Activated CD4-positive, alpha-beta T cell treated with anti-CD3 and anti-CD28 coated beads, Interleukin-2, Interleukin-6, amounts not matched to agents 100 ng/mL and 50 ng/mL, durations not matched to agents 16 hours and 8 hours (primary cell): ENCODE measurements at regions not wholly inside any gene's neighbourhood (a gene's known extent, or its start where the extent isn't known, plus 50 kb on each side); places are given as distances from the start of the nearest gene placed in this dataset.

Experiments
- DNase-seq: peaks from one replicate; pipeline ENCODE4 v3.0.0-alpha.2; 2020

DNA sequence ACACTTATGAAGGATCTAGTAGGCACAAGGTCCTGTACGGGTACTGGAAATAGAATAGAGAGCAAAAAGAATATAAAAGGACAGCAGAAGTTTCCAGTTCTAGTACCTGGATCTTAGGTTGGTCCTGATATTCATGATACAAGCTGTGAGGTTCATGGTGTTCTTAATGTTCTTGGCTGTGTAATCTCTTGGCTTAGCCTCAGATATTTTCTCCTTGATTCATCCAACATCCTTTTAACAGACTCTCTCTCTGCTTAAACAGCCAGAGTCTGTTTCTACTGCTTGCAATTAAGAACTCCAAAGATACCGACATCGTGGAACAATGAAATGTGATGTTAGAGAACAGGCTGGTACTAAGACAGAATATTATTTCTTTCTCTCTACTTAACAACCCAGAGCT lies 49.9 kb downstream of the CNTN3 start:
- no peak for DNase-seq

DNA sequence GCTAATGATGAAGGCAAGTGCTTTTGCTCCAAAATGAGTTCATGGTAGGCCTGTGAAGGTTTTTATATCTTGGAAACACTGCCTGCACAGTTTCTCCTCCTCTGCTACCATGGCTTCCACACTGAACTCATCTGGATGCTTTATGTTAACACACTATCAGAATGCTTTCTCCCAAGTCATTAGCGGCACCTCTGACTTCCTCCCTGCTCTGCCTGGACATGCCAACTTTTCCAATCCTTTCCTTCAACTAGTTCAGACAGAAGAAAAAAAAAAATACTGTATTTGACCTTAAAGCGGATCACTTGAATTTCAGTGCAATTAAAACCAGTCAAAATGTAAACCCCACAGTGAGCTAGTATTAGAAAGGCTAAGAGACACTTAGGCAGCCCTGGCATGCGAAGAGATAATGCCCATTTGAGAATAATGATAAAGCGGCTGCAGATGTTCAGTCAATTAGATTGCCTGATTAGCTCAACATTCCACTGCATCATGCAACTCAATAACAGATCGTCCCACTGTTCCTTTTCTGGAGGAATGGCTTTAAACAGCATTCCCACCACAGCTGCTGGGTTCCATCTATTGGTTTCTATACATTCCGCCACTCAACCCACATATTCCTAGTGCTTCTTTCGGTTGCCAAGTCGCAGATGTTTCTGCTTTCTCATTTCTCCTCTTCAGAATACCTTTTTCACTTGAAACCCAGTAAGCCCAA lies 51.7 kb downstream of the CNTN3 start:
- DNase-seq: no peak

GRCh38 chr3:74561881-74562280 lies 52.6 kb downstream of the CNTN3 start:
- DNase-seq: no peak

DNA sequence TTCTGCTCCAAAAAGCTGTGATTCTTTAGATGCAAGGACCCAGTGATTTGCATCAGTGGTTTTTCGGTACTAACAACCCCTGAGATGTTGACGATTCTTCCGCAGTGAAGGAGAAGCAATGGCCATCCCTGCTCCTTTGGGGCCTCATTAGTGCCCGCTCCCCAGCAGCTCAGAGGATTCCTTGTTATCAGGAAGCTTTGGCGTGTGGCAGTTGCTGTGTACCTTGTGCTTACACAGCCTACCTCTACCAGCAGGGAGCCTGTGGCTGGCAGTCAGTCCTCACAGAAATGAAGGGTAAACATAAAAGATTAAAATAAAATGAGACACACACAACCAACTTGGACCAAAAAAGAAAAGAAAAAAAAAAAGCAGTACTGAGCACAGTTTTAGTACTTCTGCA lies 55.2 kb downstream of the CNTN3 start:
- no peak for DNase-seq

DNA sequence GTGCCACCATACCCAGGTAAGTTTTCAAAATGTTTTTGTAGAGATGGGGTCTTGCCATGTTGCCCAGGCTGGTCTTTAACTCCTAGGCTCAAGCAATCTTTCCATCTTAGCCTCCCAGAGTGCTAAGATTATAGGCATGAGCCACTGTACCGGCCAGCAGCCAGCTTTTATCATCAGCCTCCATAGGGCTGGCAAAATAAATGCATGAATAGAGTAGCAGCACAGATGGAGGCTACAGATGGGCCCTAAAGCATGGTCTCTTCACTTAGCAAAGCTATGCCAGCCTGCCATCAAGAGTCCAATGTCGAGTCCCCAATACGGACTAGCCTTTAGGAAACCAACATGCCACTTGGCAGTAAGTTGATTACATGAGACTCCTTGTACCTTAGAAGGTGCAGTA lies 63.8 kb downstream of the CNTN3 start:
- DNase-seq: no peak

DNA sequence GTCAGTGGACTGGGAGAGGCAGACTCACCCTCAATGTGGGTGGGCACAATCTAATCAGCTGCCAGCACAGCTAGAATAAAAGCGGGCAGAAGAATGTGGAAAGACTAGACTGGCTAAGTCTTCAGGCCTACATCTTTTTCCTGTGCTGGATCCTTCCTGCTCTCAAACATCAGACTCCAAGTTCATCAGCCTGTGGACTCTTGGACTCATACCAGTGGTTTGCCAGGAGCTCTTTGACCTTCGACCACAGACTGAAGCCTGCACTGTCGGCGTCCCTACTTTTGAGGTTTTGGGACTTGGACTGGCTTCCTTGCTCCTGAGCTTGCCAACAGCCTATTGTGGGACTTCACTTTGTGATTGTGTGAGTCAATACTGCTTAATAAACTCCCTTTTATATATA lies 68.0 kb downstream of the CNTN3 start:
- DNase-seq: no peak

DNA sequence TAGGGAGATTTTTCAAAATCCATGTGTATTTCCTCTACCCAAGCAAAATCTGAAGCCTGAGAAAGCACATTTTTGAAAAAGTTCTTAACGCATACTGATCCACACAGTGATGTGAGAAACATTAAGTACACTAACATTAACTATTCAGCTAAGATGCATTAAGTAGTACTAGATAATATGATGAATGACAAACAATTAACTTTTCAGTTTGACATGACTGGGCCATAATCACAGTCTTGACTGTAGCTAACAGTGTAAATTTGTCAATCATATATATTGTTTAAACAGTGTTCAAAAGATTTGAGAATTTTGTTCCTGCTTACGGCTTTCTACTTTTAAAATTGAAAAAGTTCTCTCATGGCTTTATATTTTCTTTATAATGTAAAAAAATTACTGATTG lies 72.0 kb downstream of the CNTN3 start:
- DNase-seq: no peak

DNA sequence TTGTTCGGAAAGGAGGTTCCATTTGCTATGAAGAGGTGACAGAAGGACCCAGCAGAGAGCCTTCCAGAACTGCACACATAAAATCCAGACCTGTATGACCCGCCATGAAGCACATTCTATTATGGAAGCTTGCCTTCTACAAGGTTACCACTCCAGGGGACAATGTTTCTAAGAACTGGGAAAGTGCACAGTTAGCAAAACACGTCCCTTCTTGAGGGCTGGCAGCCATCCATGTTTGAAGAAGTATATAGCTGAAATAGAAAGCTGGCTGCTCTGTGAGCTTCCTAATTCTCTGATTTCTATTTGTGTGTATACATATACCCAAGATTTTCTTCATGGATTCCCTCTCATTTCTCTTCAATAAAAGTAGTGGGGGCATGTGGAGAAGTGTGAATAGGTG lies 74.6 kb downstream of the CNTN3 start:
- DNase-seq: no peak

- DNase-seq: no peak
These were observed 75.8 kb downstream of the CNTN3 start for GRCh38 chr3:74538669-74539068.

DNA sequence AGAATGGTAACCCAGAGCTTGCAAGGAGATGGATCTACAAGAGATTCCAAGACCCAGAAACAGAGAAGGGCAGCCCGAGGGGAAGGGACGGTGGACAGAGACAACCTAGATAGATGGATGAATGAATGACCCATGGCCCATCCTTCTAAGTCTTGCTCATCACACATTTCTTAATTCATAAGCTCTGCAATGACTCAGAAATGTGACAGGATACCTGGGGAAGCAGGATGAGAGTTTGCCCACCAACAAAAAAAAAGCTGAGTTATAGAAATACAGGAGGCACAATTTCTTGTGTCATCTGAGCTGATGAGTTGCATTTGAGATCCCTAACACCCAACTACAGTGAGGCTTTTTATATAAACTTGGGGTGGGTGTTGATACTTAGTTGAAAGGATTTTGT lies 76.6 kb downstream of the CNTN3 start:
- DNase-seq: no peak

- DNase-seq: no peak
These were observed 77.3 kb downstream of the CNTN3 start for GRCh38 chr3:74537164-74537563.

DNA sequence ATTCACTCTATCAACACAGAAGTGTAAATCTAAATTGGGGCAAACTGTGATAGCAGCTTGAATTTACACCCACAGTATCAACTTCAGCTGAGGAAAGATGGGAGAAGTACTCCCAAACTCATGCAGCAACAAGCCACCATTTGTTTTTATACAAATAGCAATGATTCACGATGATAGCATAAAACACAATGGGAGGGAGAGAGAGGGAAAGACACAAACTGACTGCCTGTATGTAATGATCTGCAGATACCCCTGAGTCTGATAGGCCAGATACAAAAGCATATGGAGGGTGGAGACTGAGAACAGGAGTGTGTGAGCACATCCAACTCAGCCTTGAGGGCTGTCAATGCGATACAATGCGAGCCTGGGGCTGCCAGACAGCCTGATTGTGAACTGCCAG lies 79.2 kb downstream of the CNTN3 start:
- no peak for DNase-seq

GRCh38 chr3:74534611-74535010 lies 79.8 kb downstream of the CNTN3 start:
- no peak for DNase-seq

- DNase-seq: no peak
These were observed 82.0 kb downstream of the CNTN3 start for GRCh38 chr3:74532446-74532845.

GRCh38 chr3:74531491-74531890 lies 83.0 kb downstream of the CNTN3 start:
- DNase-seq: no peak

GRCh38 chr3:74529145-74529544 lies 85.3 kb downstream of the CNTN3 start:
- no peak for DNase-seq

DNA sequence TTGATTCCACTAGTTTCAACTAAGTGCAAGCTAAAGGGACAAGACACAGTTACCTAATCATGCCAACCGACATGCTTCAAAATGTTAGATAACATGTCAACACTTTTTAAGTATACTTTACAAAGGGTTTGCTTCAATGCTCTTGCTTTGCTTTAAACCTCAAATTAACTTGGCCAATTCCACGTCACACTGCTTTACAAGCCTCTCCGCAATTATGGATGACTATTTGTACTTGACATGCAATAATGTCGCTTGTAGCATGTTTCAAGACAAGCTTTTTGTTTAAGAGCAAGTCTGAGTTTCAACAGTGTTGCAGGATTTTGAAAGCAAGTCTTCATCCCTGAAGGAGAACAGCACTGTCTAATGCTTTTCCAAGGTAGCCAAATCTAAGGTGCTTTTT lies 86.9 kb downstream of the CNTN3 start:
- DNase-seq: no peak

DNA sequence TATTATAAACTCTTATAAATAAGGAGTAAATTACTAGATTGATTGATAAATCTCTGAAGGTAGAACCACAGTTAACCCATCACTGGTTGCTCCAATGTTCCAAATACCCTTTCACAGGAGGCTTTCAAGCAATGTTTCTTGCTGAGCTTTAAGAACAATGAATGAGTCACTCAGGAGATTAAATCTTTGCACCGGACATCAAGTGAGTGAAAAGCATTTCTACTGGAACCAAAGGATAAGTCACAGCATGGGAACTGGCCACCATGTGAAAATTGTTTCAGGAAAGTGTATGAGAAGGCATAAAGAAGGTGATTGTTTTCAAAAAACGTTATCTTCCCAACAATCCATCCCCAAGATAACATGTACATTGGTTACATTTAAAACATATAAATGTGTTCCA lies 90.6 kb downstream of the CNTN3 start:
- DNase-seq: no peak

DNA sequence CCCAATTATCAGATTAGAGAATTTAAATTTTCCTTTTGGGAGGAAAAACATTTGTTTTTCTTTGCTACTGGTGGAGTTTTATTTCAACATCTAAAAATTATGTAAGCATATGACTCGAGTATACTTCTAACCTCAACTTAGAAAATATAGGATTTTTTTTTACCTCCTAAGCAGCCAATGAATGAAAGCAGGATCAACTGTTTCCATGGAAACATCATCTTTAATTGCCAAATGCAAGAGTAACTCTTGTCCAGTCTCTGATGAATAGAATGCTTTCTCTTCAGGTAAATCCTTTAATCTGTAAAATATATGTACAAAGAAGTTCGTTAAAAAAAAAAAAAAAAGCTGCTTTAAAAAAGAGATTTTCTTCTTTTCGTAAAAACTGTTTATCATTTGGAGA lies 93.6 kb downstream of the CNTN3 start:
- no peak for DNase-seq

GRCh38 chr3:74518610-74519009 lies 95.8 kb downstream of the CNTN3 start:
- DNase-seq: no peak

- DNase-seq: no peak
These were observed 98.4 kb downstream of the CNTN3 start for GRCh38 chr3:74516019-74516418.

GRCh38 chr3:74515451-74515850 lies 99.0 kb downstream of the CNTN3 start:
- no peak for DNase-seq

- no peak for DNase-seq
These were observed 103.4 kb downstream of the CNTN3 start for GRCh38 chr3:74511078-74511477.

DNA sequence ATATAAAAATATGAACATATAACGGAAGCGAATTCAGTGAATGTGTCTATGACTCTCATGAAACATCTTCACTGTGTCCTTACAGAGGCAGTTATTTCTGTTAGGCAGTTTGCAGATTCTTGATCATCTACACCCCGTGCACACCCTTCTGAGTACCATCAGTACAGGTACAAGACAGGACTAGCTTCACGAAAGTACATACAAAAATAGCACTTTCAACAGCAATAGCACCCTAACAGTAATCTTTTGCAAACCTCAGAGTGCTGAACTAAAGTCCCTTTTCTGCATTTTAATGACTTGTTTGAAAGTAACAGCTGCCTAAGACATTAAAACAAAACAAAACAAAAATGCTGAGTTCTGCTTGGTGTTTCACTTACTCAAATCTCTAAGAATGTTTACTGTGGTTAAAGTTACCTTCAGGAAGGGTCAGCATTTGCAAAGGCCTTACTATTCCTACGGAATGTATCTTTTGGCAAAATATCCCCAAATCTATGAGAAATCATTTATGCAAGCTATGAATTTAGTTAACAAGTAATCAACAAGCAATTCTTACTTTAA lies 104.1 kb downstream of the CNTN3 start:
- no peak for DNase-seq

GRCh38 chr3:74507691-74508090 lies 106.8 kb downstream of the CNTN3 start:
- DNase-seq: no peak
